DND-41 (cell line): ENCODE measurements at regions not wholly inside any gene's neighbourhood (a gene's known extent, or its start where the extent isn't known, plus 50 kb on each side); places are given as distances from the start of the nearest gene placed in this dataset.

Experiments used
- ATAC-seq: fragments of 200-7000 bp; cut with Tn5 transposase; 3 replicates; pipeline ENCODE4 v1.9.1; 2021; ENCODE audit warnings: low read depth; ENCODE audit not compliant: insufficient read depth
- DNase-seq: peaks from one replicate; pipeline ENCODE4 v3.0.0-alpha.2; 2020
- H2AFZ ChIP-seq: 2 replicates; pipeline ENCODE4 v1.6.0; 2012; ENCODE audit warnings: low read depth, low read length
- H3K27ac ChIP-seq: 2 replicates; pipeline ENCODE4 v1.5.1; 2012; ENCODE audit warnings: low read length, inconsistent platforms
- H3K27me3 ChIP-seq: fragments of 200-600 bp; sonication (generic); 2 replicates; pipeline ENCODE4 v1.6.0; 2012; ENCODE audit warnings: low read length, mild to moderate bottlenecking, inconsistent platforms; ENCODE audit not compliant: insufficient read depth, poor library complexity
- H3K36me3 ChIP-seq: 2 replicates; pipeline ENCODE4 v1.5.1; 2012; ENCODE audit warnings: low read length, inconsistent platforms; ENCODE audit not compliant: insufficient read depth
- H3K4me1 ChIP-seq: 2 replicates; pipeline ENCODE4 v1.5.1; 2012; ENCODE audit warnings: mild to moderate bottlenecking, low read length; ENCODE audit not compliant: insufficient read depth
- H3K4me2 ChIP-seq: 2 replicates; pipeline ENCODE4 v1.6.0; 2012; ENCODE audit warnings: mild to moderate bottlenecking, moderate library complexity, low read length, inconsistent platforms; ENCODE audit not compliant: insufficient read depth
- H3K4me3 ChIP-seq, 2 experiments: fragments of 200-600 bp in 1 of 2; shearing (Covaris generic) in 1 of 2; 2 replicates each; pipeline ENCODE4 v1.5.1; 2012 to 2016; ENCODE audit warnings: inconsistent platforms in 2 of 2, low read length in 2 of 2, mild to moderate bottlenecking in 2 of 2, low read depth in 1 of 2, moderate library complexity in 1 of 2
- H3K79me2 ChIP-seq: 2 replicates; pipeline ENCODE4 v1.6.0; 2012; ENCODE audit warnings: low read length, inconsistent platforms; ENCODE audit not compliant: insufficient read depth
- H3K9ac ChIP-seq: 2 replicates; pipeline ENCODE4 v1.6.0; 2012; ENCODE audit warnings: low read depth, mild to moderate bottlenecking, inconsistent platforms, low read length, moderate library complexity
- H3K9me3 ChIP-seq: 2 replicates; pipeline ENCODE4 v1.5.1; 2012; ENCODE audit warnings: low read length, moderate library complexity, mild to moderate bottlenecking, inconsistent platforms; ENCODE audit not compliant: insufficient read depth, severe bottlenecking
- H4K20me1 ChIP-seq: 2 replicates; pipeline ENCODE4 v1.6.0; 2012; ENCODE audit warnings: low read length; ENCODE audit not compliant: insufficient read depth
- EZH2 ChIP-seq: IDR thresholded peaks from 3 replicates; pipeline ENCODE4 v1.6.1; 2012; ENCODE audit warnings: borderline replicate concordance, low read depth, mild to moderate bottlenecking, moderate library complexity, low read length, inconsistent platforms; ENCODE audit not compliant: severe bottlenecking
- TF ChIP-seq, protein P1 (sequence below): IDR thresholded peaks from 2 replicates; pipeline ENCODE4 v1.5.1; 2012; ENCODE audit warnings: borderline replicate concordance, low read length, moderate library complexity, mild to moderate bottlenecking; ENCODE audit not compliant: poor library complexity, severe bottlenecking; ENCODE audit errors: extremely low read depth

DNA sequence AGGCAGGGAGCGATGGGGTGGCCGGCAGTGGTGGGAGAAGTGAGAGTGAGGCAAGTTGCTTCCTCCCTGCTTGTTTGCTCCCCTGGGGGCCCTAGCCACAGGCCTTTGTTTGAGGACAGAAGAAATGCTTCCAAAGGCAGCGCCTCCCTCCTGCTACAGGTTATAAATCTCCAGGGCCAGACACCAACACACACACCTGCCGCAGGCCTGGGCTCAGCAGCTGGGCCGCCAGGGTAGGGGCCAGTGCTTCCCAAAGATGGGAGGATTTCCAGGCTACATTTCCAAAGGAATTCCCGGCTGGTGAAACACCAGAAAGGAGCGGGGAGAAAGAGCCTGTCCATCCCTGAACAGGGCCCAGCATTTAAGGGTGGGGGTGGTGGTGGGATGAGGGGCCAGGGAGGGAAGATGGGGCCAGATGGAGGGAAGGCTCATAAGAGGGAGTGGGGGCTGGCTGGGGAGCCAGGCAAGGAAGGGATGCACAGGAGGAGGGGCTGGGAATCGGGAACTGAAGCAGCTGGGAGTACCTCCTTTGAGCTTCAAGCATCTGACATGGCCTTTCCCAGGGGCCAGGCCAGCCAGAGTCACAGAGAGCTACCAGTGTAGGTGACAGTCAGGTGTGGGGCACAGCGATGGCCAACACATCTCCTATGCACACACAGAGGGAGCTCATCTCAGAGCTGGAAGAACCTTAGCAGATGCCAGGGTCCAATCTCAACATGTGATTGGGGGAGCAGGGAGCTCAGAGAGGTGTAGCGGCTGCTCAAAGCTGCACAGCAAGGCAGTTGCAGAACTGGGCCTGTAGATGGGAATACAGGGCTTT lies 143.9 kb downstream of the PJA1 start:
- H4K20me1 ChIP-seq, result no peaks in the 10 kb centered on the region
- TF ChIP-seq, protein P1, sequence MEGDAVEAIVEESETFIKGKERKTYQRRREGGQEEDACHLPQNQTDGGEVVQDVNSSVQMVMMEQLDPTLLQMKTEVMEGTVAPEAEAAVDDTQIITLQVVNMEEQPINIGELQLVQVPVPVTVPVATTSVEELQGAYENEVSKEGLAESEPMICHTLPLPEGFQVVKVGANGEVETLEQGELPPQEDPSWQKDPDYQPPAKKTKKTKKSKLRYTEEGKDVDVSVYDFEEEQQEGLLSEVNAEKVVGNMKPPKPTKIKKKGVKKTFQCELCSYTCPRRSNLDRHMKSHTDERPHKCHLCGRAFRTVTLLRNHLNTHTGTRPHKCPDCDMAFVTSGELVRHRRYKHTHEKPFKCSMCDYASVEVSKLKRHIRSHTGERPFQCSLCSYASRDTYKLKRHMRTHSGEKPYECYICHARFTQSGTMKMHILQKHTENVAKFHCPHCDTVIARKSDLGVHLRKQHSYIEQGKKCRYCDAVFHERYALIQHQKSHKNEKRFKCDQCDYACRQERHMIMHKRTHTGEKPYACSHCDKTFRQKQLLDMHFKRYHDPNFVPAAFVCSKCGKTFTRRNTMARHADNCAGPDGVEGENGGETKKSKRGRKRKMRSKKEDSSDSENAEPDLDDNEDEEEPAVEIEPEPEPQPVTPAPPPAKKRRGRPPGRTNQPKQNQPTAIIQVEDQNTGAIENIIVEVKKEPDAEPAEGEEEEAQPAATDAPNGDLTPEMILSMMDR, result no peak
- TF ChIP-seq EZH2, result no peak
- H3K27ac ChIP-seq, result no peak overlapping the region
- ATAC-seq (no peak), DNase-seq (no peak)
- no peak overlapping the region for H3K4me3 ChIP-seq
- no peaks in the 10 kb centered on the region for H3K36me3 ChIP-seq
- no peak overlapping the region for H3K9ac ChIP-seq
- H3K4me2 ChIP-seq, result no peak overlapping the region
- H2AFZ ChIP-seq, result no peak overlapping the region
- H3K4me1 ChIP-seq, result no peaks in the 10 kb centered on the region
- no peaks in the 10 kb centered on the region for H3K9me3 ChIP-seq
- H3K27me3 ChIP-seq, result no peaks in the 10 kb centered on the region
- no peaks in the 10 kb centered on the region for H3K79me2 ChIP-seq

DNA sequence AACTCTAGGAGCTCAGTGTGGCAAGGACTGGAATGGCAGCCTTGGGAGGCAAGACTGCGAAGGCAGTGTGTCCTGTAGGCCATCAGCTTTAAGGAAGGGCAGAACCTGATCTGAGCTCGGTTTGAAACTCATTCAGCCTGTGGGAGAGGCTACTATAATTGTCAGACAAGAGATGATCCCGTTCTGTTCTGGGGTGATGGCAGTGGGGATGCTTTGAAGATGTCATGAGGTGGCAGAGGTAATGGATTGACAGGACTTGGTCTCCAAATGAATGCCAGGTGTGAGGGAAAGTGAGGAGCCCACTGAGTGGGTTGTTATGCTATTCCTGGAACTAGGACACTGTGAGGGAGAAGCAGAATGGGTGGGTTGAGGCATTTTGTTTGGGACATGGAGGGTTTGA lies 144.9 kb downstream of the PJA1 start:
- Histone ChIP-seq H3K4me1 (no peaks in the 10 kb centered on the region), H4K20me1 (no peaks in the 10 kb centered on the region), H3K9ac (no peak overlapping the region), H2AFZ (no peak overlapping the region), H3K36me3 (no peaks in the 10 kb centered on the region), H3K79me2 (no peaks in the 10 kb centered on the region), H3K27ac (no peak overlapping the region), H3K4me3 (no peak overlapping the region), H3K27me3 (no peaks in the 10 kb centered on the region), H3K9me3 (no peaks in the 10 kb centered on the region), H3K4me2 (no peak overlapping the region)
- TF ChIP-seq, protein P1, result no peak
- no peak for TF ChIP-seq EZH2
- DNase-seq (no peak), ATAC-seq (no peak)

DNA sequence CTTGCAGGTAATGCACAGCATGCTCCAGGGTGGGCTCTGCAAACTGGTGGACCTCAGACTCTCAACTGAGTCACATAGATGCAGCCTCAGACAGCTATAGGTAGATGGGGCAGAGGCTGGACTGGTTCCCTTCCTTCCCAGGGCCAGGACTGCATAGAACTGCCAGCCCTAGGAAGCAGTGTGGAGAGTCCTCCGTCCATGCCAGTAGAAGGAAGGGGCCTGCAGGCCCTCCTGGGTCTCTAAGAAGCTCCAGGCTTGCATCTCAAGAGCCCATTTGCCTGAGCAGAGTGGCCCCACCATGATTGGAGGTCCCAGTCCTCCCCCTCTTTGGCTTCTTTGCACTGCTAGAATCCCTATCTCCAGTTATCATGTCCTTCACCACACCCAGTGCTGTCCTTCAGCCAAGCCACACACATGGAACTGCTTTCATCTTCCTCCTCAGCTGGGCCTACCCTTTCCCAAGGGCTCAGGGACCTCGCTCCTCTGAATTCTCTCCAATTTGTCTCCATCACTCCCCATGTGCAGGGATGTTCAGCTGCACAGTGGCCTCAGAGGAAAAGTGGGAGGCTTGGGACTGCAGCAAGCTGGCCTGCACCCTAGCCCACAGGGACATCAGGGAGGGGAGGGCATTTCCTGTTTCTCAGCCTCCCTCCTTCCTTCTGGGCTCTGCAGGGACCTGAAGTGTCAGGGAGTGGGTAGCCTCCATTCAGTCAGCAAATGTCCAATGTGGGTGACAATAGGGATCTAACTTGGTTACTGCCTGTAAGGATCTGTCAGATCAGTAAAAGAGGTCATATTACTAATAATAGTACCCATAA lies 146.0 kb downstream of the PJA1 start:
- DNase-seq (no peak), ATAC-seq (no peak)
- TF ChIP-seq, protein P1, result no peak
- TF ChIP-seq EZH2, result no peak
- Histone ChIP-seq H3K4me1 (no peaks in the 10 kb centered on the region), H3K27me3 (no peaks in the 10 kb centered on the region), H4K20me1 (no peaks in the 10 kb centered on the region), H3K79me2 (no peaks in the 10 kb centered on the region), H2AFZ (no peak overlapping the region), H3K36me3 (no peaks in the 10 kb centered on the region), H3K4me2 (no peak overlapping the region), H3K9ac (no peak overlapping the region), H3K4me3 (no peak overlapping the region), H3K9me3 (no peaks in the 10 kb centered on the region), H3K27ac (no peak overlapping the region)
